GM19239 (cell line): ENCODE measurements at regions not wholly inside any gene's neighbourhood (a gene's known extent, or its start where the extent isn't known, plus 50 kb on each side); places are given as distances from the start of the nearest gene placed in this dataset.

Source experiments
- DNase-seq: peaks from one replicate; pipeline ENCODE4 v3.0.0; 2011; ENCODE audit warnings: low spot score; ENCODE audit not compliant: insufficient read length
- FAIRE-seq: peaks from 2 replicates; lab custom pipeline; 2011; peaks lifted over from hg19 to GRCh38; lab: Jason Lieb, UNC

DNA sequence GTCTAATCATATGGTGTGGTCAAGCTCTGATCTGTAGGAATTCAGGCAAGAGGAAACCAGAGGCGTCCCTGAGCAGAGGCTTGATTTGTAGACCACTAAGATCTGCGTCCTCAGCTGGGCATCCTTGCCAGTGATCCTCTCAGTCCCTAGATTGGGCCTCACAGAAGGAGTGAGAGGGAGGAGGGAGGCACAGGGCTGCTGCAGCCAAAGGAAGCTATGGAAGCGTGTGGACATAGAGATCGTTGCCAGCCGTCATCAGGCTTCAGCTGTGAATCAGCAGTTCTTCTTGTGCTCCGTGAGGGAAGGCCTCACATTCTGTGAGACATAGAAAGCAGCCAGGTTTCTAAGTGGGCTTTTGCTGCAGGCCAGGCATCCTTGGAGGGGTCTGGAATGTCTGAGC lies 254.6 kb upstream of the KIRREL3 start:
- FAIRE-seq: no peak

DNA sequence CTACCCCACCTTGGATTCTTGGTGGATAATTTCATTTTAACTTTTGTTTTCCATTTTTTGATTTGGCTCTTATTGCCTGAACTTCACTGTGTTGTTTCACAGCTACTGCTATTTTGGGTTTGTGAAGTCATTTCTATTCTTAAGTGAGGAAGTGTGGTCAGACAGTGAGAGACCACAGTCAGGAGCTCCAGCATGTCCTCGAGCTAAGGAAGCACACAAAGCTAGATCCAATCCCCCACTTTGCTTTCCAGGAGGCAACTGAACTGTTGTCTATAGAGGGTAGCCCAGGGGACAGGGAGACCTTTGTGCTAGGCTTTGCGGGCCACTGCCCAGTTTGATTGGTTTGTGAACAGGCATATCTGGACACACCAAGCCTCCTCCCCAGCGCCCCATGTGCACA lies 251.8 kb upstream of the KIRREL3 start:
- FAIRE-seq: no peak
- no peak for DNase-seq

More for the DNA sequence above, 254.6 kb upstream of the KIRREL3 start:
- no peak for DNase-seq

DNA sequence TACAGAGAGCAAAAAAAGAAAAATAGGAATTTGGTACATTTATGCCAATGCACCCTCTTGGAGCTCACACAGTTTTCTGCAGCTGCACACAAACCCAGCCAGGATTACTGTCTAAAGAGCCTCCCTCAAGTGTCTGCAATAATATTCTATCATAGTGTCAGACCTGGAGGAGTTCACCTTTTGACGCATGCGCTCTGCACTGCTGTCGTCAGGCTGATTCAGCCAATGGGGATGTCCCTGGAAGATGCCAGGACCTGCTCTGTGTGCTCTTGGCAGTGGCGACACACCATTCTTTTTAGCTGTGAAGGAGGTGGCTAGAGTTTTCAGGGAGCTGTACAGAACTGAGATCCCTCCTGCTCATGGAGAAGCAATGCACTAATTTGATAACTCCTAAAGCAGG lies 249.0 kb upstream of the KIRREL3 start:
- FAIRE-seq: no peak
- DNase-seq: no peak

DNA sequence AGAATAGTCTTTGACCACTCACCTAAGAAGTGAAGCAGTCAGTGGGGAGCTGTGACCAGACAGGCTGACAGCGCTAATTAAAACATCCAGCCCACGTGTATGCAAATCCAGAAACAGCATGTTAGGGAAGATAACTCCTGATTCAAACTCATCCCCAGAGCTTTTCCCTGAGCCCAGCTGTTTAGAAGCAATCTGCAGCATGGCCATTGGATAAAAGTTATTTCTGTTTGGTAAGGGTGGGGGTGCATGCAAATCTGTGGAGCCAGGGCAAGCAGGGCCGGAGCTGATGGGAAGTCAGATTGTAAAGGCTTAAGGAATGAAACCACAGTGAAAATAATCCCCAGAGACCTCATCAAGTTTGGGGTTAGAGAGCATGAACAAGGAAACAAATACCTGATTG lies 247.9 kb upstream of the KIRREL3 start:
- no peak for DNase-seq

DNA sequence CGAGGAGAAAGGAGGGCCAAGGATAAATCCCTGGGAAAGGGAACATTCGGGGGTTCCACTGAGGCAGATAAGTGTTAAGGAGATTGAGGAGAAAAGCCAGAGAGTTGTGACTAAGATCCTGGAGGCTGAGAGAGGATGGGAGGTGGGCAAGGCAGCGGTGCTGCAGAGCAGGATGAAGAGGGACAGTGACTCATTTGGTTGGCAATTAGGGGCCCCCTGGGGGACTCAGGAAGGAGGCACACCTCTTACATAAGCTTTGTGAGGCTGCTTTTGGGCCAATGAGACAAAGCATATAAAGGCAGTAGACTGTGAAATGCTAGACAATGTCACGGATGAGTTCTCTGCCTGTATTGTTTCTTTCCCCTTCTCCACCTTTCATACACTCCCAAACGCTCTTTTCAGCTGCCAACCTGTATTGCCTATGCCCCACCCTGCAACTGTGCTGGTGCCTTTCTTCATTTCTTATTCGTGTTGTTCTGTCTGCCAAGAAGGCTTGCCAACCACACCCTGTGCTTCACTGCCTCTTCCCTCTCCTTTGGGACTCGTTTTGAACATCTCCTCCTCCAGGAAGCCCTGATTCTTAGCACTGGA lies 246.8 kb upstream of the KIRREL3 start:
- DNase-seq (no peak), FAIRE-seq (no peak)

More for the DNA sequence above, 247.9 kb upstream of the KIRREL3 start:
- no peak for FAIRE-seq

DNA sequence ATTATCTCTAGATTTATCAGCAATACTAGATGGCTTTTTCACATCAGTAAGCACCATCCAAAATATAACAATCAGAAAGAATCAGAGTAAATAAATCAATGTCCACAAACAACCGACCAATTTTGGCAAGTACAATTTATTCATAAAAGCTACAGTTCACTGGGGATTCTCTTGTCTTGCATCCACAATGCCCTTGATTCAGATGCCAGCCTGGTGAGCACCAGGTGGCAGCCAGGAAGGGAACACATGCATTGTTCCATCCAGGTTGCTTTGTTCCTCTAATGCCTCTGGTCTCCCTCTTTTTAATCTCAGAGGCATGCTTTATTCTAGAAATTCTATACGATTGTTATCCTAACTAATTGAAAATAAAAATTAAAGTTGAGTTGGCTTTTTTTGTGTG lies 242.1 kb upstream of the KIRREL3 start:
- DNase-seq: no peak
- no peak for FAIRE-seq

DNA sequence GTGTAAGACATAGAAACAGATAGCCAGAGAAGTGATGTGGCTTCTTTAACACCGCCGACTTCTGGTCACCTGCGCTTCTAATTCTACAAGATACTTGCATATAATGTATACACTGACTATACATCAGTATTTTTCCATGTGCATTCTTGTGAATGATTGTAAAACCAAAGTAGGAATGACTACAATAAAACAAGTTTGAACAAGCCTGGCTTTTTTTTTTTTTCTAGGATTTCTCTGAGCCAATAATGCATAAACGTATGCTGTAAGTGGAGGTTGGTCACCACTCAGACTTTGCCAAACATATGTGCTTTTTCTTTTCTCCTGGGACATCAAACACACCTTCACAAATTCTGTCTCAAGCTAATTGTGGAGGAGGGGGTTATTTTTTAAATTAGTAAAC lies 237.8 kb upstream of the KIRREL3 start:
- DNase-seq (no peak), FAIRE-seq (no peak)

DNA sequence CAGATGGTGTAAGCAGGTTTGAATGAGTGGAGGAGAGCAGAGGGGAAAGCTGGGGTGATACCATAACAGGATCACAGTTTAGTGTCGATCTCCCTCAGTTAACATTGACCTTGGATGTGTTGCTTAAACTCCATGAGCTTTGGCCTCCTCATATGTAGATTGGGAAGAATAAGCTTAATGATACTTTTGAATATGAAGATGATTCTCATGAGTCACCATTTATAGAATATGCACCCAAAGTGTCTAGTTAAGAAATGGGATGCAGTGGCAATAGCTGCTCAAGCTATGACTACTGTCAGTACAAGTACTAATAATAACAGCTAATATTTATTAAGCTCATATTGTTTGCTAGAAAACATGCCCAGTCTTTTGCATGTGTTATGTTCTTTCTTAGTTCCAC lies 236.2 kb upstream of the KIRREL3 start:
- FAIRE-seq: no peak
- DNase-seq: no peak

DNA sequence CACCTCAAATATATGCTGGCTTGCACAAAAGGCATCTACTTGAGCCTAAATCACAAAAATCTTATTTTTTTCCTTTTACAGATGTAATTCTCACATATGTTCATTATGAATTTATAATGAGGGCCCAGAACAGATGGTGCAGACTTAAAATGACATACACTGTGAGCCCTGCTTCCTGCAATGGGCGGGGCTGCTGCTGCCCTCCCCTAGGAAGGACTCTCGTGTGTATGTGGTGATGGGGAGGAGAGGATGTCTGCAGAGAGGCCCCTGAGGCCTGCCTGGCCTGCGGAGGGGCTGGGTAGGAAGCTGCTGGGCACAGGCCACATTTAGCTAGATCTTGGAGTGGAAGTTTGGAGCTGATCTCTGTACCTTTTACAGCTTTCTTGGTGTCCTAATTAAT lies 233.4 kb upstream of the KIRREL3 start:
- DNase-seq (no peak), FAIRE-seq (no peak)

DNA sequence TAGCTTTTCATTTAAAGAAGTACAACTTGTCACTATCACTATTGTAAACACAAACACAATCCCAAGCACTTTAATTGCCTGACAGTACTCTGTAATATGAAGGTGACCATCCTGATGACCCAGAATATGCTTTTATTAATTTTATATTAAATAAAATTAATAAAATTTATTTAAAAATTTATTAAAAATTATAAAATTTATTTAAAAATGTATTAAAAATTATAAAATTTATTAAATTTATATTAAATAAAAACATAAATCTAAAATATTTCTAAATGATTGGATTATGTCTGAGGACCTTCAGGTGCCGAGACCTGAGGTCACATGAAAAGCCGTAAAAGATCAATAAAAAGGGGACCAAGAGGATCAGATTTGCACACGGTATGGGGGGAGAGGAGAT lies 229.8 kb upstream of the KIRREL3 start:
- DNase-seq: no peak
- no peak for FAIRE-seq

DNA sequence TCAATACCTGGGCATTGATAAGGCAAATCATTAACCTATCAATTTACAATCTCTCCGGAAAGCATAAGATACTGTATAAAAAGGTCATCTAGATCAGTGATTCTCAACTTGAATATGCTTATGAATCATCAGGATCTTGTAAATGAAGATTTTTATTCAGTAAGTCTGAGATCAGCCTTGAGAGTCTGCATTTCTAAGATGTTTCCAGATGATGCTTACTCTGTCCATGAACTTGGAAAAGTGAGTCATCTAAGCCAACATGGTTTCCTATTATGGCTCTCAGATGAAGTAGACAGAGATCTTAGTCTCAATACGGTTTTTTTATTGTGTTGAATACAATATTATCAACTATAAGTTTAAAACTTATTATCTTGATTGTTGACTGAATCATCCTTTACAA lies 226.4 kb upstream of the KIRREL3 start:
- no peak for DNase-seq
- no peak for FAIRE-seq

DNA sequence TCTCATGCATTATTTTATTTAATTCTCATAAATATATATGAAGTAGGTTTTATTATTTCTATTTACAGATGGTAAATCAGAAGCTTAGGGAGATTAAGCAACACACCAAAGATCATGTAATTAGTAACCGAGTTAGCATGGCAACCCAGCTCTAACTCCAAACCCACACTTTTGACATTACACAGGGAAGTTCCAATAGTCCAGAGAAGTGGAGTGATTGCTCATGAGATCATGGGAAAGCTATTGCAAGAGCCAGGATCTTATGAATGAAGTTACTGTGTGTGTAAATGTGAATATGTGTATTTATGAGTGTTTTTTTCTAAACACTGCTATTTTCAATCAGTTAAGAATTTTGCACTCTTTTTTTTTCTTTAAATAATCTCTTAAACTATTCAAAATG lies 225.8 kb upstream of the KIRREL3 start:
- DNase-seq (no peak), FAIRE-seq (no peak)

DNA sequence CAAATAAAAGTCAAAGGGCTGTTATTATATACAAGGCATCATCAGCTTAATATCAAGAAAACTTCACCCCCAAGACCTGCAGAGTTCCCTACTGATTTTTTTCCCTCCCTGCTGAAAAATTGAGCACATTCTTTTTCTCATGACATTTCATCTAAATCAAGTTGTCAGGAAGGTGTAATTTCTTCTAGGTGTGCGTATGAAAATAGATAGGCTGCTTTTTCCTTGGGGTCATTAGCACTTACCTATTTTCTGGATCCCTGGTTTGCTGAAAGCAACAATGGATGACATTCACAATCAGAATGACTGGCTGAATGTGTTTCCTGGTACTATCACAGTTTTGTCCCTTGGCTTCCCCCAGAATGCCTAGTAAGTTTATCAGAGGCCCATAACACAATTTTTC lies 225.0 kb upstream of the KIRREL3 start:
- no peak for FAIRE-seq
- no peak for DNase-seq

DNA sequence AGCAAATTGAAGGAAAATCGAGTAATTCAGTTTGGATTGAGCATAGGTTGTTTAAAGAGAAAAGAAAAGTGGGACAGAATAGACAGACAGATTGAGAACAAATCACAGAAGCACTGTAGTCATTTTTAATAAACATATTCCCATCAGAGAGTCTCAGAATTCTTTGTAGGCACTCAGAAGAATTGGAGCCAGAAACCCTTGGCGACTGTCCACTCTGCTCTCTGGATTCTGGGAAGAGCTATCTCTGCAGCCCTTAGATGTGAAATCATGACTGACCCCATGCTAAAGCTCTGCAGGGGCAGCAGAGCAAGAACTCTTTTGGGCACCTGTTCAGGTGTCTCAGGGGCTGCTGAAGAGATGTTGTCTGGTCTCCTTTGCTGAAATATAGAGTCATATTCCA lies 223.7 kb upstream of the KIRREL3 start:
- no peak for FAIRE-seq
- DNase-seq: no peak

DNA sequence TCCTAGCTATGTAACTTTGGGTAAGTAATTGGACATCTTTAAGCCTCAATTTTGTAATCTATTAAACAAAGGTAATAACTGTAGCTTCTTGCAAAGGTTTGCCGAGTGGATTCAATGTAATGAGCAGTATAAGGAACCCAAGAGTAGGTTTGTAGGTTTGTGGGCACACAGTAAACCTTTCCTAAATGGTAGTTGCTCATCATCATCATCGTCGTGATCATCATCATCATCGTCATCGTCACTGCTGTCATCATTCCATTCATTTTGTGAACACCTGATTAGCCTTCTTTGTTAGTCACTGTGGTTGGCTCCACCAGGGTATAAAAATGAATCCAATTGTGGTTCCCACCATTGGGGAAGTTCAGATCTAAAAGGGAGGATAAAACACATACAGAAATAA lies 223.1 kb upstream of the KIRREL3 start:
- no peak for FAIRE-seq

DNA sequence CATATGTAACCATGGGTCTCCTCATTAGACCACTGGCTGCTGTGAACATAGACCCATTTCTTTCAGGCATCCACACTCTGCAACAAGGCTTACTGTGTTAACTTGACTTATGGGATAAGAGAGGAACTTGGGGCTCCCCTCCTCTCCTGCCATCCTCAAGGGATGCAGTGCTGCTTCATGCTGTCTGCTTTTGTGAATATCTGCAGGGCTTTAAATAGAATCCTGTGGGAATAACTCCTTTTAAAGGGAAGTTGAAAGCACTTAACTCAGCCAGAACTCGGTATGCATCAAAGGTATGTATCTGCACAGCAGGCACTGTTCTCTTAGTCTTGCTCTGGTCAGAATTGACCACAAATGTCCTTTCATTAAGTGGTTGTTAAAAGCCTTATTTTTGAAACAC lies 222.5 kb upstream of the KIRREL3 start:
- FAIRE-seq: no peak

More for the DNA sequence above, 223.1 kb upstream of the KIRREL3 start:
- no peak for DNase-seq

DNA sequence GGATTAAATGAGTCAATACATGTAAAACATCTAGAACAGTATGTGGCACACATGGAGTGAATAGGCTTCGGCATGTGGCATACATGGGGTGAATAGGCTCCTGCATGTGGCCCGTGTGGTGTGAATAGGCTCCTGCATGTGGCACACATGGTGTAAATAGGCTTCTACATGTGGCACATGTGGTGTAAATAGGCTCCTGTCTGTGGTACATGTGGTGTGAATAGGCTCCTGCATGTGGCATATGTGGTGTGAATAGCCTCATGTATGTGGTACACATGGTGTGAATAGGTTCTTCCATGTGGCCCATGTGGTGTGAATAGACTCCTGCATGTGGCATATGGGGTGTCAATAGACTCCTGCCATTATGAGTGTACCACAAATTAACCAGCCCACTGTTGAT lies 219.1 kb upstream of the KIRREL3 start:
- no peak for FAIRE-seq
- no peak for DNase-seq

More for the DNA sequence above, 222.5 kb upstream of the KIRREL3 start:
- DNase-seq: no peak

DNA sequence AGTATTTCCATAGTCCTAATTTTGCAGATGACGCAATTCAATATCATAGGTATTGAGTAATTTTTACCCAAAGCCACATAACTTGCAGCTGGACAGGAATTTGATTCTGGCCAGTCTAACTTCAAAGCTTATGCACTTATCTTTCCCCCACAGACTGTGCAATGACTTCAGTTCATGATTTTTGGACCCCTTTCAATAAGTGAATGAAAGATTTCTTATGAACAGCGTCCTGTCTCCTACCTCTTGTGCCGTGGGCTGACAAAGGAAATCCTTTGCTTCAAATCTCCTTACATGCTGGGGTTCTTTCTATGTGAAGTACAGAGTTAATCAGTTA lies 217.7 kb upstream of the KIRREL3 start:
- FAIRE-seq: no peak
- no peak for DNase-seq

DNA sequence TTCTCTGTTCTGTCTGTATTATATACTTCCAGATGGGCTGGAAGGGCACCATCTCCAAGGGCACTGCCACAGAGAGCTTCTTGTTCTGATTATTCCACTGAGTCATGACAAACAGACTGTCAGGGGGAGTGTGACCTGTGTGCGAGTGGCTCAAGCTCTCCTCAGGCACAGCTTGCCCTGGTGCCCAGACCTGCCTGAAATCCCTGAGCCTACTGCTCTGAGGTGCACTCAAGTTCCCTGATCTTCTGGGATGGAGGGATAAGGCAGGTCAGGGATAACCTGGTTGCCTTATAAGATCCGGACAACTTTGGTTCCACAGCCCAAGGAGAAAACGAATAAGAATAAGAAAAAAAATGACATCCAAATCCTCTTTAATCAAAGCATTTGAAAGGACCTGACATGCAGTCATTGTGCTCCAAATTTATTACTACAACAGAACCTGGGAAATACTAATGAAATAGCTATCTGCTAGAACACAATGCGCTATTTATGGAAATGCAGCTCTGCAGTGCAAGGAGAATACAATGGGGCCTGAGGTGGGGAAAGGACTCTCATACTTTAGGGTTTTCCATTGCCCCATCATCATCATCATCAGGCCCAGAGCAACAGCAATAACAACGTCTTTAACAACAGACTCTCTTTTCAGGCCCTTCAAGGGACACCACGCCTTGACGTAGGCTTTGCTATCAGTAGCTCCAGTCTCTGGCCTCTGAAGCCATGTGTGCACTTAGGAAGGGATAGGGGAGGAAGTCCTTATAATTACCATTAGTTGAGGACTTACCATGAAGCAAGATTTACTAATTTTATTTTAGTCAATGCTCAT lies 217.1 kb upstream of the KIRREL3 start:
- FAIRE-seq (no peak), DNase-seq (no peak)

DNA sequence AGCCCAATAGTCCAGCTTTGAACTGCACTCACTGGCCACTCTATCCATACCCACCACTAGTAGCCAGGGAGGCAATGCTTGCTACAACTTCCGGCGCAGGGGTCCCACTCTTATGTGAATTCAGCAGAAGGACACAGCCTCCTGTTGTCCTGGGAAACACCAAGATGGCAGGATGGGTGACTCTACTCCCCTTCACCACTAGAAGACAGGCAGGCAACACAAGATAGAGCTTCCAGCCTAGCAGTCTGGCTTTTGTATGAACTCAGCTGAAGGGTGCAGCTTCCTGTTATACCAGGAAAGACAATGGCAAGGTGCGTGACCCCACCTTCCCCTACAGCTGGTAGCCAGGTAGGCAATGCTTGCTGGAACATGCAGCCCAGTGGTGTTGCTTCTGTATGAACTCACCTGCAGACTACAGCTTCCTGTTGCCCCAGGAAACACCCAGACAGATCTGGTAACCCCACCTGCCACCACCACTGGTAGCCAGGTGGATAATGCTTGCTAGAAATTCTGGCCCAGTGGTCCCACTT lies 205.2 kb upstream of the KIRREL3 start:
- FAIRE-seq: no peak
- no peak for DNase-seq

DNA sequence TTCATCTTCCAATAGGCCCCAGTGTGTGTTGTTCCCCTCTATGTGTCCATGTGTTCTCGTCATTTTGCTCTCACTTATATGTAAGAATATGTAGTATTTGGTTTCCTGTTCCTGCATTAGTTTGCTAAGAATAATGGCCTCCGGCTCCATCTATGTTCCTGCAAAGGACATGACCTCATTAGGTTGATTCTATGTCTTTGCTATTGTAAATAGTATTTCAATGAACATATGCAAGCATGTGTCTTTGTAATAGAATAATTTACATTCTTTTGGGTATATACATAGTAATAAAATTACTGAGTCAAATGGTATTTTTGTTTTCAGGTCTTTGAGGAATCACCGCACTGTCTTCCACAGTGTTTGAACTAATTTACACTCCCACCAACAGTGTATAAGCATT lies 202.9 kb upstream of the KIRREL3 start:
- FAIRE-seq: no peak
- no peak for DNase-seq

DNA sequence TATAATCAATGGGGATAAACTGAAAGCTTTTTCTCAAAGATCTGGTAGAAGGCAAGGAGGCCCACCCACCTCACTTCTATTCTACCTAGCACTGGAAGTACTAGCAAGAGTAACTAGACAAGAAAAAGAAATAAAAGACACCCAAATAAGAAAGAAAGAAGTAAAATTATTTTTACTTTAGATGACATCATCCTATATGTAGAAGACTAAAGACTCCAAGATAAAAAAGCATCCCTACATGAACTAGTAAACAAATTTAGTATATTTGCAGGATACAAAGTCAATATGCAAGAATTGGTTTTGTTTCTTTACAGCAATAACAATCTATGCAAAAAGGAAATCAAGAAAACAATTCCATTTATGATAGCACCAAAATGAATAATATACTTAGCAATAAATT lies 201.5 kb upstream of the KIRREL3 start:
- no peak for FAIRE-seq
- no peak for DNase-seq
